ENCODE measurements at regions not wholly inside any gene's neighbourhood (a gene's known extent, or its start where the extent isn't known, plus 50 kb on each side); places are given as distances from the start of the nearest gene placed in this dataset.

- H3K4me3 ChIP-seq (ENCODE audit: low read depth, low read length), result no peak overlapping the region
- no peaks in the 10 kb centered on the region for H3K36me3 ChIP-seq (ENCODE audit: control insufficient read depth, insufficient read depth, low read length)
- H3K27me3 ChIP-seq (ENCODE audit: control insufficient read depth, insufficient read depth, low read length), result no peaks in the 10 kb centered on the region
- DNase-seq (ENCODE audit: low read depth), result no peak
- no peak for TF ChIP-seq CTCF (IDR thresholded peaks at IDR 0.05; ENCODE audit: insufficient read depth, low read length, poor library complexity, severe bottlenecking)
Measured at GRCh38 chr2:43060390-43061016, 165.9 kb downstream of the ZFP36L2 start.

GRCh38 chr2:43059183-43059897 is 167.1 kb downstream of the ZFP36L2 start:
- DNase-seq (ENCODE audit: low read depth), result no peak
- no peak for TF ChIP-seq CTCF (IDR thresholded peaks at IDR 0.05; ENCODE audit: insufficient read depth, low read length, poor library complexity, severe bottlenecking)
- Histone ChIP-seq H3K36me3 (ENCODE audit: control insufficient read depth, insufficient read depth, low read length) (no peaks in the 10 kb centered on the region), H3K4me3 (ENCODE audit: low read depth, low read length) (no peak overlapping the region), H3K27me3 (ENCODE audit: control insufficient read depth, insufficient read depth, low read length) (no peaks in the 10 kb centered on the region)

GRCh38 chr2:43058726-43059110 is 167.7 kb downstream of the ZFP36L2 start:
- no peak for TF ChIP-seq CTCF (IDR thresholded peaks at IDR 0.05; ENCODE audit: insufficient read depth, low read length, poor library complexity, severe bottlenecking)
- Histone ChIP-seq H3K4me3 (ENCODE audit: low read depth, low read length) (no peak overlapping the region), H3K27me3 (ENCODE audit: control insufficient read depth, insufficient read depth, low read length) (no peaks in the 10 kb centered on the region), H3K36me3 (ENCODE audit: control insufficient read depth, insufficient read depth, low read length) (no peaks in the 10 kb centered on the region)
- no peak for DNase-seq (ENCODE audit: low read depth)

GRCh38 chr2:43057742-43058725 is 168.4 kb downstream of the ZFP36L2 start:
- DNase-seq (ENCODE audit: low read depth), result no peak
- Histone ChIP-seq H3K4me3 (ENCODE audit: low read depth, low read length) (no peak overlapping the region), H3K27me3 (ENCODE audit: control insufficient read depth, insufficient read depth, low read length) (no peaks in the 10 kb centered on the region), H3K36me3 (ENCODE audit: control insufficient read depth, insufficient read depth, low read length) (no peaks in the 10 kb centered on the region)
- TF ChIP-seq CTCF (IDR thresholded peaks at IDR 0.05; ENCODE audit: insufficient read depth, low read length, poor library complexity, severe bottlenecking), result no peak

- no peaks in the 10 kb centered on the region for H3K27me3 ChIP-seq (ENCODE audit: control insufficient read depth, insufficient read depth, low read length)
- no peaks in the 10 kb centered on the region for H3K36me3 ChIP-seq (ENCODE audit: control insufficient read depth, insufficient read depth, low read length)
- DNase-seq (ENCODE audit: low read depth), result no peak
- H3K4me3 ChIP-seq (ENCODE audit: low read depth, low read length), result no peak overlapping the region
- no peak for TF ChIP-seq CTCF (IDR thresholded peaks at IDR 0.05; ENCODE audit: insufficient read depth, low read length, poor library complexity, severe bottlenecking)
Measured at GRCh38 chr2:43057026-43057741, 169.2 kb downstream of the ZFP36L2 start.
